MM.1S (cell line): ENCODE measurements at regions not wholly inside any gene's neighbourhood (a gene's known extent, or its start where the extent isn't known, plus 50 kb on each side); places are given as distances from the start of the nearest gene placed in this dataset.

Source experiments
- EZH2 ChIP-seq: fragments of 300-600 bp; sonication (generic); optimal IDR thresholded peaks from 2 replicates; pipeline ENCODE3; 2017; ENCODE audit warnings: low read depth, mild to moderate bottlenecking, antibody characterized with exemption, low read length, mixed read lengths
- EZH2phosphoT487 ChIP-seq: fragments of 300-600 bp; sonication (generic); IDR thresholded peaks from 2 replicates; pipeline ENCODE4 v1.6.1; 2018; ENCODE audit warnings: antibody characterized with exemption, low read length
- TF ChIP-seq, protein P1 (sequence below): fragments of 300-600 bp; sonication (generic); IDR thresholded peaks from 2 replicates; pipeline ENCODE4 v1.5.1; 2016; ENCODE audit warnings: antibody characterized with exemption, low read length, mixed read lengths

DNA sequence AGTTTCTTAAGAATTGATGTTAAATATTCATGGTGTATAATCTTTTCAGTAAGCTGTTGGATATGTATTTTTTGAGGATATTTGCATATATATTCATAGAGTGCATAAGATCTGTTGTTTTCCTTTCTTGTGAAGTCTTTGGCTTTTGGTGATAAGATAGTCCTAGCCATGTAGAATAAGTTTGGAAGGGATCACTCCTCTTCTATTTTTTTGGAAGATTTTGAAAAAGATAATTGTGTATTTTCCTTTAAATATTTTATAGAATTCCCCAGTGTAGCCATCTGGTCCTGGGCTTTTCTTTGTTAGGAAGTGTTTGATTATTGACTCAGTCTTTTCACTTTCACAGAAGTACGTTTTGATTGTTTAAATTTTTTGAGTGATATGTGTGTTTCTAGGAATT, 318.8 kb upstream of the CDH10 start:
- TF ChIP-seq EZH2 = no peak
- TF ChIP-seq, protein P1, sequence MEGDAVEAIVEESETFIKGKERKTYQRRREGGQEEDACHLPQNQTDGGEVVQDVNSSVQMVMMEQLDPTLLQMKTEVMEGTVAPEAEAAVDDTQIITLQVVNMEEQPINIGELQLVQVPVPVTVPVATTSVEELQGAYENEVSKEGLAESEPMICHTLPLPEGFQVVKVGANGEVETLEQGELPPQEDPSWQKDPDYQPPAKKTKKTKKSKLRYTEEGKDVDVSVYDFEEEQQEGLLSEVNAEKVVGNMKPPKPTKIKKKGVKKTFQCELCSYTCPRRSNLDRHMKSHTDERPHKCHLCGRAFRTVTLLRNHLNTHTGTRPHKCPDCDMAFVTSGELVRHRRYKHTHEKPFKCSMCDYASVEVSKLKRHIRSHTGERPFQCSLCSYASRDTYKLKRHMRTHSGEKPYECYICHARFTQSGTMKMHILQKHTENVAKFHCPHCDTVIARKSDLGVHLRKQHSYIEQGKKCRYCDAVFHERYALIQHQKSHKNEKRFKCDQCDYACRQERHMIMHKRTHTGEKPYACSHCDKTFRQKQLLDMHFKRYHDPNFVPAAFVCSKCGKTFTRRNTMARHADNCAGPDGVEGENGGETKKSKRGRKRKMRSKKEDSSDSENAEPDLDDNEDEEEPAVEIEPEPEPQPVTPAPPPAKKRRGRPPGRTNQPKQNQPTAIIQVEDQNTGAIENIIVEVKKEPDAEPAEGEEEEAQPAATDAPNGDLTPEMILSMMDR = no peak
- TF ChIP-seq EZH2phosphoT487 = no peak
